PC-3 (cell line): ENCODE measurements at regions not wholly inside any gene's neighbourhood (a gene's known extent, or its start where the extent isn't known, plus 50 kb on each side); places are given as distances from the start of the nearest gene placed in this dataset.
A peak's percentile ranks its signal among the peaks of the same experiment; 100 is the strongest.

Experiments
- ATAC-seq: fragments of 200-7000 bp; cut with Tn5 transposase; 2 replicates; pipeline ENCODE4 v1.9.1; 2020; ENCODE audit warnings: mild to moderate bottlenecking, moderate library complexity
- BruUV-seq: library from RNA; stranded (reverse); fragments of 400-500 nt; replicated peaks from 2 replicates; lab custom pipeline; 2021; lab: Mats Ljungman, UMichigan
- CTCF ChIA-PET: fragments of 300-600 bp; sonication (Branson Sonifier 250); formaldehyde crosslinking; loops from one replicate; lab custom pipeline; 2022; ENCODE audit warnings: antibody characterized with exemption; lab: Charles Lee
- POLR2A ChIA-PET: fragments of 300-600 bp; sonication (Branson Sonifier 250); formaldehyde crosslinking; loops from one replicate; lab custom pipeline; 2022; ENCODE audit warnings: antibody characterized with exemption; ENCODE audit not compliant: unreplicated experiment; lab: Charles Lee
- DNase-seq: peaks from one replicate; pipeline ENCODE4 v3.0.0-alpha.2; 2015
- H2AFZ ChIP-seq: fragments of 300-600 bp; sonication (generic); 2 replicates; pipeline ENCODE4 v1.6.0; 2016; ENCODE audit warnings: antibody characterized with exemption, low read length
- H3F3A ChIP-seq: fragments of 300-600 bp; sonication (generic); one replicate; pipeline ENCODE4 v1.6.0; 2017; ENCODE audit warnings: antibody characterized with exemption, low read length, control low read depth, mild to moderate bottlenecking; ENCODE audit not compliant: unreplicated experiment
- H3K27ac ChIP-seq: fragments of 300-600 bp; sonication (generic); 2 replicates; pipeline ENCODE4 v1.5.1; 2016; ENCODE audit warnings: mild to moderate bottlenecking, low read length
- H3K27me3 ChIP-seq: fragments of 300-600 bp; sonication (generic); 2 replicates; pipeline ENCODE4 v1.6.1; 2016; ENCODE audit warnings: low read length, mixed read lengths
- H3K36me3 ChIP-seq: fragments of 300-600 bp; sonication (generic); 2 replicates; pipeline ENCODE4 v1.6.1; 2016; ENCODE audit warnings: low read depth, mixed run types, low read length, mixed read lengths
- H3K4me1 ChIP-seq: fragments of 300-600 bp; sonication (generic); 2 replicates; pipeline ENCODE4 v1.5.1; 2016; ENCODE audit warnings: low read length; ENCODE audit not compliant: insufficient read depth
- H3K4me2 ChIP-seq: fragments of 300-600 bp; sonication (generic); 2 replicates; pipeline ENCODE4 v1.6.0; 2016; ENCODE audit warnings: low read length
- H3K4me3 ChIP-seq: fragments of 300-600 bp; sonication (generic); 2 replicates; pipeline ENCODE4 v1.5.1; 2016; ENCODE audit warnings: mild to moderate bottlenecking, low read length, mixed read lengths
- H3K79me2 ChIP-seq: fragments of 300-600 bp; sonication (generic); 2 replicates; pipeline ENCODE4 v1.6.1; 2017; ENCODE audit warnings: low read length, mixed read lengths
- H3K9ac ChIP-seq: fragments of 300-600 bp; sonication (generic); 2 replicates; pipeline ENCODE4 v1.6.0; 2016; ENCODE audit warnings: mild to moderate bottlenecking, low read length
- H3K9me2 ChIP-seq: fragments of 300-600 bp; sonication (generic); replicated peaks from 2 replicates; pipeline ENCODE4 v1.6.1; 2016; ENCODE audit warnings: mixed run types, low read length, mixed read lengths
- H3K9me3 ChIP-seq: fragments of 300-600 bp; sonication (generic); 2 replicates; pipeline ENCODE4 v1.6.1; 2016; ENCODE audit warnings: low read length, mixed read lengths
- H4K20me1 ChIP-seq: fragments of 300-600 bp; sonication (generic); 2 replicates; pipeline ENCODE4 v1.6.1; 2016; ENCODE audit warnings: low read length, mixed read lengths
- CTCF ChIP-seq: fragments of 300-600 bp; sonication (generic); conservative IDR thresholded peaks from 2 replicates; pipeline ENCODE4 v1.5.1; 2017; ENCODE audit warnings: antibody characterized with exemption, low read depth, mild to moderate bottlenecking, low read length
- EZH2 ChIP-seq: fragments of 300-600 bp; sonication (generic); IDR thresholded peaks from one replicate; pipeline ENCODE4 v1.6.1; 2017; ENCODE audit warnings: antibody characterized with exemption, mild to moderate bottlenecking, low read length; ENCODE audit not compliant: unreplicated experiment
- EZH2phosphoT487 ChIP-seq: fragments of 300-600 bp; sonication (generic); IDR thresholded peaks from 2 replicates; pipeline ENCODE4 v1.6.1; 2018; ENCODE audit warnings: mild to moderate bottlenecking, antibody characterized with exemption, low read length, borderline replicate concordance
- intact Hi-C: fragments of 100-400 bp; cut with micrococcal nuclease; formaldehyde crosslinking; loops from 2 replicates; pipeline ENCODE4 v1.9.0; 2023

- DNase-seq: peak; percentile 54
- peak overlapping the region; percentile 41 for H3K27ac ChIP-seq
These were observed 63.0 kb upstream of the CD2AP start for GRCh38 chr6:47414423-47415167.

GRCh38 chr6:47416396-47417345 lies 60.9 kb upstream of the CD2AP start:
- H2AFZ ChIP-seq: no peak overlapping the region
- H3K79me2 ChIP-seq: no peaks in the 10 kb centered on the region
- no peak overlapping the region for H3K4me3 ChIP-seq
- intact Hi-C loops: loop anchor here (10.0 kb wide), 1 partner anchor 118 kb away; no protein-coding TSS in a partner anchor
- H3K9me2 ChIP-seq: no peaks in the 10 kb centered on the region
- CTCF ChIA-PET: interaction anchor here (0.5 kb wide), 1 partner anchor 214 kb away, joined by 3 read pairs; no protein-coding TSS in a partner anchor
- H3K36me3 ChIP-seq: no peaks in the 10 kb centered on the region
- H3K4me2 ChIP-seq: no peak overlapping the region
- H3K27ac ChIP-seq: no peak overlapping the region
- DNase-seq: no peak
- POLR2A ChIA-PET: no interaction called here
- no peaks in the 10 kb centered on the region for H3K9me3 ChIP-seq
- no peak overlapping the region for H3K9ac ChIP-seq
- no peaks in the 10 kb centered on the region for H3K27me3 ChIP-seq
- ATAC-seq: no peak
- TF ChIP-seq EZH2 (no peak), CTCF (no peak), EZH2phosphoT487 (no peak)
- no peaks in the 10 kb centered on the region for H3F3A ChIP-seq
- H4K20me1 ChIP-seq: no peaks in the 10 kb centered on the region
- no TSS peak for BruUV-seq
- H3K4me1 ChIP-seq: peaks cover 34% of the 10 kb centered on the region

More at GRCh38 chr6:47414423-47415167, 63.0 kb upstream of the CD2AP start:
- TF ChIP-seq EZH2phosphoT487: no peak
- TF ChIP-seq CTCF: no peak
- TF ChIP-seq EZH2: no peak
- Histone ChIP-seq H3K9ac (peak overlapping the region; percentile 49), H3K79me2 (no peaks in the 10 kb centered on the region), H3K4me2 (peak overlapping the region; percentile 88), H3K4me3 (peak overlapping the region; percentile 64), H3K27me3 (no peaks in the 10 kb centered on the region), H3F3A (no peaks in the 10 kb centered on the region), H3K36me3 (no peaks in the 10 kb centered on the region), H3K9me3 (no peaks in the 10 kb centered on the region), H2AFZ (peak overlapping the region; percentile 71), H3K9me2 (no peaks in the 10 kb centered on the region), H3K4me1 (peaks cover 19% of the 10 kb centered on the region), H4K20me1 (no peaks in the 10 kb centered on the region)
- intact Hi-C loops: loop anchor here (1.0 to 10.0 kb wide), 6 partner anchors 50 to 366 kb away; no protein-coding TSS in a partner anchor
- POLR2A ChIA-PET: interaction anchor here (0.6 to 1.0 kb wide), 4 partner anchors 64 to 319 kb away, joined by 3 to 5 read pairs (median 4); no protein-coding TSS in a partner anchor
- BruUV-seq: no TSS peak
- CTCF ChIA-PET: interaction anchor here (0.6 to 1.4 kb wide), 3 partner anchors 63 to 319 kb away, joined by 3 to 4 read pairs (median 3); partner anchors contain the start of gene CD2AP
- ATAC-seq: peak; percentile 66
